ENCODE measurements at regions not wholly inside any gene's neighbourhood (a gene's known extent, or its start where the extent isn't known, plus 50 kb on each side); places are given as distances from the start of the nearest gene placed in this dataset.

GRCh38 chr3:106168962-106169750, 300.3 kb upstream of the CBLB start:
- H3K9me3 ChIP-seq (ENCODE audit: control insufficient read depth in 2 of 2, insufficient read depth in 1 of 2, low read length in 1 of 2), result no peaks in the 10 kb centered on the region
- H3K4me1 ChIP-seq (ENCODE audit: control insufficient read depth in 2 of 2, insufficient read depth in 2 of 2, low read length in 2 of 2), result no peaks in the 10 kb centered on the region
- WGBS, result 96% methylated on average over 5 of the region's 5 CpGs
- H3K27ac ChIP-seq (ENCODE audit: low read depth in 1 of 2, low read length in 1 of 2), result no peak overlapping the region
- H3K27me3 ChIP-seq (ENCODE audit: control insufficient read depth in 2 of 2, insufficient read depth in 1 of 2, low read length in 1 of 2), result no peaks in the 10 kb centered on the region
- no peaks in the 10 kb centered on the region for H3K36me3 ChIP-seq (ENCODE audit: control insufficient read depth in 2 of 2, insufficient read depth in 2 of 2, low read length in 1 of 2)
- no peak for DNase-seq (ENCODE audit: low read depth in 6 of 9, low spot score in 9 of 9)
- H3K4me3 ChIP-seq (ENCODE audit: low read length in 2 of 2), result no peak overlapping the region

DNA sequence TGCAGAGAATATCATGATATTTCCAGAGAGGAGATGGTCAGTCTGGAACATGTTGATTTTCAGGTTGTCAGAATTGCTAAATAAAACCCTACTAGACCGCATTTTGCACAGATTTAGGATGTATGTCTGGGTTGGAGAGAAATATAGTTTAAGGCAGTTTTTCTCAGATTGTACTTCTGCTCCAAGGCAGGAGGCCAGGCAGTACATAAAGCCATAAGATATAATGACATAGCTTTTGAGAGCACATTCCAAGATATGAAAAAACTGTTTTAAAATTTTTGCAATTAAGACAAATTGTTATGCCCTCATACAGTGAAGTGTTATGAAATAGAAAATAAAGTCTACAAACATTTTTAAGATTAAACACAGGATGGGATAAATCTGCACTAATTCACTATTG, 301.8 kb upstream of the CBLB start:
- Histone ChIP-seq H3K9me3 (ENCODE audit: control insufficient read depth in 2 of 2, insufficient read depth in 1 of 2, low read length in 1 of 2) (no peaks in the 10 kb centered on the region), H3K27me3 (ENCODE audit: control insufficient read depth in 2 of 2, insufficient read depth in 1 of 2, low read length in 1 of 2) (no peaks in the 10 kb centered on the region), H3K36me3 (ENCODE audit: control insufficient read depth in 2 of 2, insufficient read depth in 2 of 2, low read length in 1 of 2) (no peaks in the 10 kb centered on the region), H3K4me1 (ENCODE audit: control insufficient read depth in 2 of 2, insufficient read depth in 2 of 2, low read length in 2 of 2) (no peaks in the 10 kb centered on the region), H3K4me3 (ENCODE audit: low read length in 2 of 2) (no peak overlapping the region), H3K27ac (ENCODE audit: low read depth in 1 of 2, low read length in 1 of 2) (no peak overlapping the region)
- DNase-seq (ENCODE audit: low read depth in 6 of 9, low spot score in 9 of 9), result no peak
- WGBS, result 99% methylated on average over 1 of the region's 1 CpG

DNA sequence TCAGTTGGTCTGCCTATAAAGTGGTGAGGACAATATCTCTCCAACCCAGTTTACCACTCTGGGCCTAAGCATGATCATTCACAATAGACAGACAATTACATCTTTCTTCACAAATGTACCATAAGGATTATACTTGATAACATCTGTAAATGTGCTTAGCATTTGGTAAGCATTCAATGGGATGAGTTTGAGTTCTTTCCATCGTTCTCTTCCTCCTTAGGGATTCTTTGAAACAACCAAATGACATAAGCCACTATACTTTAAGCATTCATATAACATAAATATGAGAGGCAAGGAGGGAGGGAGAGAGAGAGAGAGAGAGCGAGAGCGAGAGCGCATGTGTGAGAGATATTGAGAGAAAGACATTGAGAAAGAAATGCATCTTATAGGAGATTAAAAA, 303.3 kb upstream of the CBLB start:
- H3K27ac ChIP-seq (ENCODE audit: low read depth in 1 of 2, low read length in 1 of 2), result no peak overlapping the region

DNA sequence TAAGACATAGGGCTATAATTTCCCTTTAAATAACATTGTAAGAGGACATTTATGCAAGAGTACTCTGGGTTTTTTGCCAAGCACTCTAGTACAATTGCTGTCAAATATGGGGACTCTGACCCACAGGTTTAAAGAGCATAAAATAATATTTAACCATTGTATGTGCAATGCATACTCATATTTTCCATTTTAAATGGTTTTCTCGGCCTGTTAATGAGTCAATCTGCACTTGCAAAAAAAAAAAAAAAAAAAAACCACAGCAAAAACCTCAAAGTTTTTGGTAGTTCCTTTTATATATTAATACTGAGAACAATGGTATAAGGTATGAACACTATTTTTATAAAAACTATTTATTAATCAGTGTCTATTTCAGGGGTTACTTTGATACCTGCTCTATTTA, 304.0 kb upstream of the CBLB start:
- no peaks in the 10 kb centered on the region for H3K27me3 ChIP-seq (ENCODE audit: control insufficient read depth in 2 of 2, insufficient read depth in 1 of 2, low read length in 1 of 2)
- no peaks in the 10 kb centered on the region for H3K36me3 ChIP-seq (ENCODE audit: control insufficient read depth in 2 of 2, insufficient read depth in 2 of 2, low read length in 1 of 2)
- no peaks in the 10 kb centered on the region for H3K4me1 ChIP-seq (ENCODE audit: control insufficient read depth in 2 of 2, insufficient read depth in 2 of 2, low read length in 2 of 2)
- no peak overlapping the region for H3K4me3 ChIP-seq (ENCODE audit: low read length in 2 of 2)
- H3K9me3 ChIP-seq (ENCODE audit: control insufficient read depth in 2 of 2, insufficient read depth in 1 of 2, low read length in 1 of 2), result no peaks in the 10 kb centered on the region
- no peak for DNase-seq (ENCODE audit: low read depth in 6 of 9, low spot score in 9 of 9)
- H3K27ac ChIP-seq (ENCODE audit: low read depth in 1 of 2, low read length in 1 of 2), result no peak overlapping the region
- WGBS, result 11% methylated on average over 1 of the region's 1 CpG

More for the DNA sequence above, 303.3 kb upstream of the CBLB start:
- H3K27me3 ChIP-seq (ENCODE audit: control insufficient read depth in 2 of 2, insufficient read depth in 1 of 2, low read length in 1 of 2), result no peaks in the 10 kb centered on the region
- H3K4me1 ChIP-seq (ENCODE audit: control insufficient read depth in 2 of 2, insufficient read depth in 2 of 2, low read length in 2 of 2), result no peaks in the 10 kb centered on the region
- no peak overlapping the region for H3K4me3 ChIP-seq (ENCODE audit: low read length in 2 of 2)
- H3K9me3 ChIP-seq (ENCODE audit: control insufficient read depth in 2 of 2, insufficient read depth in 1 of 2, low read length in 1 of 2), result no peaks in the 10 kb centered on the region
- no peaks in the 10 kb centered on the region for H3K36me3 ChIP-seq (ENCODE audit: control insufficient read depth in 2 of 2, insufficient read depth in 2 of 2, low read length in 1 of 2)
- 96% methylated on average over 4 of the region's 4 CpGs for WGBS
- DNase-seq (ENCODE audit: low read depth in 6 of 9, low spot score in 9 of 9), result no peak

- H3K27ac ChIP-seq (ENCODE audit: low read depth in 1 of 2, low read length in 1 of 2), result no peak overlapping the region
- WGBS, result 97% methylated on average over 1 of the region's 1 CpG
- no peaks in the 10 kb centered on the region for H3K27me3 ChIP-seq (ENCODE audit: control insufficient read depth in 2 of 2, insufficient read depth in 1 of 2, low read length in 1 of 2)
- H3K4me1 ChIP-seq (ENCODE audit: control insufficient read depth in 2 of 2, insufficient read depth in 2 of 2, low read length in 2 of 2), result no peaks in the 10 kb centered on the region
- no peaks in the 10 kb centered on the region for H3K9me3 ChIP-seq (ENCODE audit: control insufficient read depth in 2 of 2, insufficient read depth in 1 of 2, low read length in 1 of 2)
- no peak overlapping the region for H3K4me3 ChIP-seq (ENCODE audit: low read length in 2 of 2)
- no peak for DNase-seq (ENCODE audit: low read depth in 6 of 9, low spot score in 9 of 9)
- H3K36me3 ChIP-seq (ENCODE audit: control insufficient read depth in 2 of 2, insufficient read depth in 2 of 2, low read length in 1 of 2), result no peaks in the 10 kb centered on the region
Measured at GRCh38 chr3:106175276-106175675, 306.5 kb upstream of the CBLB start.

- Histone ChIP-seq H3K36me3 (ENCODE audit: control insufficient read depth in 2 of 2, insufficient read depth in 2 of 2, low read length in 1 of 2) (no peaks in the 10 kb centered on the region), H3K4me1 (ENCODE audit: control insufficient read depth in 2 of 2, insufficient read depth in 2 of 2, low read length in 2 of 2) (no peaks in the 10 kb centered on the region), H3K27me3 (ENCODE audit: control insufficient read depth in 2 of 2, insufficient read depth in 1 of 2, low read length in 1 of 2) (no peaks in the 10 kb centered on the region), H3K4me3 (ENCODE audit: low read length in 2 of 2) (no peak overlapping the region), H3K27ac (ENCODE audit: low read depth in 1 of 2, low read length in 1 of 2) (no peak overlapping the region), H3K9me3 (ENCODE audit: control insufficient read depth in 2 of 2, insufficient read depth in 1 of 2, low read length in 1 of 2) (no peaks in the 10 kb centered on the region)
- 8% methylated on average over 3 of the region's 3 CpGs for WGBS
- DNase-seq (ENCODE audit: low read depth in 6 of 9, low spot score in 9 of 9), result peak in 8 of 9 donors; percentile 11 to 57 (median 24)
Measured at GRCh38 chr3:106176734-106177133, 307.9 kb upstream of the CBLB start.

DNA sequence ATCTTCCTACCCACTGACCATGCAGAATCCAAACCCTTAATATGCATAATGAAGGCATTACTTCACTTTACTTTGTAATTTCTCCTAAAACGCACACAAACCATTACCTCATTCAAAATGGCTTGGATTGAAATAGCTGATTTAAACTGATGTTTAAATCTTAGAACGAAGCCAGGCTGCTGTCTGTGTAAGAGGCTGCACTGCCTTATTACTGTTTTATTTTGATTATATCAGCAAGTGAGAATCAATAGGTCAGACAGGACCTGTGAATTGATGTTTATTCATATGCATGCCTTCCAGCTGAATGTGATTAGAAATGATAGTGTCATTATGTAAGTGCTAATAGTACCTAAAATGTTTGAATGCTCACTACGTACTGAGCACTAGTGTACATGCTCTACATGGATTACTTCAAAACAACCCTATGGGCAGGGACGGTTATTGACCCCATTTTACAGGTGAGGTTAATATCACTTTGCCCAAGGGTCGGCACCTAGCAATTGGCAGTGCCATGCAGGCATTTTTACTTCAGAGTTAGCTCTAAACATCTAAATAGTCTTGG, 314.2 kb upstream of the CBLB start:
- Histone ChIP-seq H3K36me3 (ENCODE audit: control insufficient read depth in 2 of 2, insufficient read depth in 2 of 2, low read length in 1 of 2) (no peaks in the 10 kb centered on the region), H3K4me1 (ENCODE audit: control insufficient read depth in 2 of 2, insufficient read depth in 2 of 2, low read length in 2 of 2) (no peaks in the 10 kb centered on the region), H3K4me3 (ENCODE audit: low read length in 2 of 2) (no peak overlapping the region), H3K27me3 (ENCODE audit: control insufficient read depth in 2 of 2, insufficient read depth in 1 of 2, low read length in 1 of 2) (no peaks in the 10 kb centered on the region), H3K9me3 (ENCODE audit: control insufficient read depth in 2 of 2, insufficient read depth in 1 of 2, low read length in 1 of 2) (no peaks in the 10 kb centered on the region), H3K27ac (ENCODE audit: low read depth in 1 of 2, low read length in 1 of 2) (no peak overlapping the region)
- 96% methylated on average over 5 of the region's 5 CpGs for WGBS
- DNase-seq (ENCODE audit: low read depth in 6 of 9, low spot score in 9 of 9), result no peak

DNA sequence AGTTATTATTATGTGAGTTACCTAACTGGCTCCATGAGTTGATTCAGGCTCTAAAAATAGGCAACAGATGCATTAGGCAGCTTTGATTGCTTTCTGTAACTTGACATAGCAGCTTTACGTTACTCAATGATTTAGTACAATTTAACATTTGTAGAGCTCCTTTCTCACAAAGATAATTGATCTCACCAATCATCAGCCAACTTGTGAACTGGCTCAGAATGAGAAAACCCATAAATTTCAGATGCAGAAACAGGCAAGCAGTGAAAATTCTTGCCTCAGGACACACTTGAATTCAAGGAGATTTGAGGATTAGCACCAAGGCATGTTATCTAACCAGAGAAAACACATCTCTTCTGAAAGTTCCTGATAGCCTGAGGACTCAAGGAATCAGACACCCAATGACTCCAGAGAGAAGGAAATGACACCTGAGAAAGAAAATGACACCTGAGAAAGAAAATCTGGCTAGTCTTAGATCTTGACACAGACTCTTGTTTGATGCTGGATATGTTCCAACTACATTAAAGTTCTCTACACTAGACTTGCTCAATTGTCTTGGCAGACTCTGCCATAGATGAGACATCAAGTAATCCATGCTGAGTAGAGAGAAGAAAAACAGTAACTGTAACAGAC, 315.1 kb upstream of the CBLB start:
- H3K9me3 ChIP-seq (ENCODE audit: control insufficient read depth in 2 of 2, insufficient read depth in 1 of 2, low read length in 1 of 2), result no peaks in the 10 kb centered on the region
- no peak overlapping the region for H3K27ac ChIP-seq (ENCODE audit: low read depth in 1 of 2, low read length in 1 of 2)
- WGBS, result 94% methylated on average over 1 of the region's 1 CpG
- no peaks in the 10 kb centered on the region for H3K4me1 ChIP-seq (ENCODE audit: control insufficient read depth in 2 of 2, insufficient read depth in 2 of 2, low read length in 2 of 2)
- H3K27me3 ChIP-seq (ENCODE audit: control insufficient read depth in 2 of 2, insufficient read depth in 1 of 2, low read length in 1 of 2), result no peaks in the 10 kb centered on the region
- no peaks in the 10 kb centered on the region for H3K36me3 ChIP-seq (ENCODE audit: control insufficient read depth in 2 of 2, insufficient read depth in 2 of 2, low read length in 1 of 2)
- peak in 1 of 9 donors; percentile 26 for DNase-seq (ENCODE audit: low read depth in 6 of 9, low spot score in 9 of 9)
- no peak overlapping the region for H3K4me3 ChIP-seq (ENCODE audit: low read length in 2 of 2)
